ENCODE measurements at regions not wholly inside any gene's neighbourhood (a gene's known extent, or its start where the extent isn't known, plus 50 kb on each side); places are given as distances from the start of the nearest gene placed in this dataset.

- TF ChIP-seq CTCF (IDR thresholded peaks at IDR 0.05; ENCODE audit: insufficient read depth, low read length, severe bottlenecking): no peak
- no peak for DNase-seq (ENCODE audit: low read depth)
- no peak for FAIRE-seq
- Histone ChIP-seq H3K36me3 (ENCODE audit: control insufficient read depth, insufficient read depth, low read length) (peaks cover 11% of the 10 kb centered on the region), H3K27me3 (ENCODE audit: control insufficient read depth, insufficient read depth, low read length) (no peaks in the 10 kb centered on the region), H3K4me3 (ENCODE audit: low read depth, low read length) (no peak overlapping the region)
These were observed 61.1 kb upstream of the NPAS1 start for GRCh38 chr19:46958532-46958931.

GRCh38 chr19:46959894-46960556, 59.6 kb upstream of the NPAS1 start:
- Histone ChIP-seq H3K36me3 (ENCODE audit: control insufficient read depth, insufficient read depth, low read length) (peaks cover 5% of the 10 kb centered on the region), H3K4me3 (ENCODE audit: low read depth, low read length) (no peak overlapping the region), H3K27me3 (ENCODE audit: control insufficient read depth, insufficient read depth, low read length) (no peaks in the 10 kb centered on the region)
- no peak for TF ChIP-seq CTCF (IDR thresholded peaks at IDR 0.05; ENCODE audit: insufficient read depth, low read length, severe bottlenecking)
- DNase-seq (ENCODE audit: low read depth) (no peak), FAIRE-seq (no peak)

- Histone ChIP-seq H3K4me3 (ENCODE audit: low read depth, low read length) (no peak overlapping the region), H3K36me3 (ENCODE audit: control insufficient read depth, insufficient read depth, low read length) (peaks cover 5% of the 10 kb centered on the region), H3K27me3 (ENCODE audit: control insufficient read depth, insufficient read depth, low read length) (no peaks in the 10 kb centered on the region)
- DNase-seq (ENCODE audit: low read depth) (no peak), FAIRE-seq (no peak)
- no peak for TF ChIP-seq CTCF (IDR thresholded peaks at IDR 0.05; ENCODE audit: insufficient read depth, low read length, severe bottlenecking)
These were observed 57.5 kb upstream of the NPAS1 start for GRCh38 chr19:46962030-46962570.

GRCh38 chr19:46963093-46963734, 56.4 kb upstream of the NPAS1 start:
- H3K4me3 ChIP-seq (ENCODE audit: low read depth, low read length): no peak overlapping the region
- no peaks in the 10 kb centered on the region for H3K27me3 ChIP-seq (ENCODE audit: control insufficient read depth, insufficient read depth, low read length)
- H3K36me3 ChIP-seq (ENCODE audit: control insufficient read depth, insufficient read depth, low read length): peaks cover 5% of the 10 kb centered on the region
- DNase-seq (ENCODE audit: low read depth) (no peak), FAIRE-seq (no peak)
- TF ChIP-seq CTCF (IDR thresholded peaks at IDR 0.05; ENCODE audit: insufficient read depth, low read length, severe bottlenecking): no peak

GRCh38 chr19:46967578-46968032, 52.0 kb upstream of the NPAS1 start:
- Histone ChIP-seq H3K36me3 (ENCODE audit: control insufficient read depth, insufficient read depth, low read length) (peaks cover 1% of the 10 kb centered on the region), H3K27me3 (ENCODE audit: control insufficient read depth, insufficient read depth, low read length) (no peaks in the 10 kb centered on the region), H3K4me3 (ENCODE audit: low read depth, low read length) (no peak overlapping the region)
- FAIRE-seq (peak; percentile 60), DNase-seq (ENCODE audit: low read depth) (no peak)
- no peak for TF ChIP-seq CTCF (IDR thresholded peaks at IDR 0.05; ENCODE audit: insufficient read depth, low read length, severe bottlenecking)
